Sciatic nerve (tissue), 2 donors: ENCODE measurements at regions not wholly inside any gene's neighbourhood (a gene's known extent, or its start where the extent isn't known, plus 50 kb on each side); places are given as distances from the start of the nearest gene placed in this dataset.
"Not testable (repeated sequence)": the region's sequence is repeated elsewhere in the genome, so short reads cannot be mapped to it uniquely, and the experiment has no call there.

Experiments used
- ATAC-seq: fragments of 200-7000 bp; cut with Tn5 transposase; one replicate; pipeline ENCODE4 v1.9.1; 2020; ENCODE audit warnings: mild to moderate bottlenecking, moderate library complexity
- DNase-seq: peaks from one replicate; pipeline ENCODE4 v3.0.0-alpha.2; 2020; ENCODE audit warnings: low spot score
- intact Hi-C: fragments of 100-400 bp; cut with DNase I; formaldehyde crosslinking; loops from one replicate; pipeline ENCODE4 v1.14.2; 2022
- donor health status: DM: no; HTN: no; CAD: no.
- donor health status: DM: no; HTN: no; CAD: no.

GRCh38 chr2:91517846-91518245 is 2826.4 kb downstream of the RPIA start:
- intact Hi-C loops, ATAC-seq: not testable (repeated sequence)
- peak; percentile 32 for DNase-seq

GRCh38 chr2:91518361-91518981 is 2827.0 kb downstream of the RPIA start:
- ATAC-seq, intact Hi-C loops: not testable (repeated sequence)
- peak; percentile 47 for DNase-seq

DNA sequence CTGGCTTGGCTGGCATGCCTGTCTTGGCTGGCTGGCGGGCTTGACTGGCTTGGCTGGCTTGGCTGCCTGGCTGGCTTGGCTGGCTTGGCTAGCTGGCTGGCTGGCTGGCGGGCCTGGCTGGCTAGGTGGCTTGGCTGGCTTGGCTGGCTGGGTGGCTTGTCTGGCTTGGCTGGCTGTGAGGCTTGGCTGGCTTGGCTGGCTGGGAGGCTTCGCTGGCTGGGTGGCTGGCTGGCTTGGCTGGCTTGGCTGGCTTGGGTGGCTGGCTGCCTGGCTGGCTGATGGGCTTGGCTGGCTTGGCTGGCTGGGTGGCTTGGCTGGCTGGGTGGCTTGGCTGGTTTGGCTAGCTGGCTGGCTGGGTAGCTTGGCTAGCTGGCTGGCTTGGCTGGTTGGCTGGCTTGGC is 2827.9 kb downstream of the RPIA start:
- ATAC-seq, intact Hi-C loops: not testable (repeated sequence)
- DNase-seq, result peak; percentile 28

- peak; percentile 33 for DNase-seq
- ATAC-seq, intact Hi-C loops: not testable (repeated sequence)
Observed at GRCh38 chr2:91519914-91520313, 2828.4 kb downstream of the RPIA start.

DNA sequence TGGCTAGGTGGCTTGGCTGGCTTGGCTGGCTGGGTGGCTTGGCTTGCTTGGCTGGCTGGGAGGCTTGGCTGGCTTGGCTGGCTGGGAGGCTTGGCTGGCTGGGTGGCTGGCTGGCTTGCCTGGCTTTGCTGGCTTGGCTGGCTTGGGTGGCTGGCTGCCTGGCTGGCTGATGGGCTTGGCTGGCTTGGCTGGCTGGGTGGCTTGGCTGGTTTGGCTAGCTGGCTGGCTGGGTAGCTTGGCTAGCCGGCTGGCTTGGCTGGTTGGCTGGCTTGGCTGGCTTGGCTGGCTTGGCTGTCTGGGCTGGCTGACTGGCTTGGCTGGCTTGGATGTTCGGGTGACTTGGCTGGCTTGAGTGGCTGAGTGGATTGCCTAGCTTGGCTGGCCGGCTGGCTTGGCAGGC is 2829.1 kb downstream of the RPIA start:
- intact Hi-C loops, ATAC-seq: not testable (repeated sequence)
- DNase-seq, result peak; percentile 10

GRCh38 chr2:91520972-91521535 is 2829.6 kb downstream of the RPIA start:
- ATAC-seq, intact Hi-C loops: not testable (repeated sequence)
- peak; percentile 17 for DNase-seq

DNA sequence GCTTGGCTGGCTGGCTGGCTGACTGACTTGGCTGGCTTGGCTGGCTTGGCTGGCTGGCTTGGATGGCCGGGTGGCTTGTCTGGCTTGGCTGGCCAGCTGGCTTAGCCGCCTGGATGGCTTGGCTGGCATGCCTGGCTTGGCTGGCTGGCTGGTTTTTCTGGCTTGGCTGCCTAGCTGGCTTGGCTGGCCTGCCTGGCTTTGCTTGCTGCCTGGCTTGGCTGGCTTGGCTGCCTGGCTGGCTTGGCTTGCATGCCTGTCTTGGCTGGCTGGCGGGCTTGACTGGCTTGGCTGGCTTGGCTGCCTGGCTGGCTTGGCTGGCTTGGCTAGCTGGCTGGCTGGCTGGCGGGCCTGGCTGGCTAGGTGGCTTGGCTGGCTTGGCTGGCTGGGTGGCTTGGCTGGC is 2830.5 kb downstream of the RPIA start:
- intact Hi-C loops, result not testable (repeated sequence)
- DNase-seq, result peak; percentile 13

GRCh38 chr2:91522877-91523276 is 2831.4 kb downstream of the RPIA start:
- ATAC-seq, DNase-seq, intact Hi-C loops: not testable (repeated sequence)

More for the DNA sequence above, 2830.5 kb downstream of the RPIA start:
- not testable (repeated sequence) for ATAC-seq

- ATAC-seq, intact Hi-C loops: not testable (repeated sequence)
- peak; percentile 22 for DNase-seq
Observed at GRCh38 chr2:91523751-91524150, 2832.3 kb downstream of the RPIA start.

GRCh38 chr2:91525587-91525986 is 2834.1 kb downstream of the RPIA start:
- peak; percentile 19 for DNase-seq
- ATAC-seq, intact Hi-C loops: not testable (repeated sequence)

- intact Hi-C loops, ATAC-seq: not testable (repeated sequence)
- DNase-seq, result peak; percentile 38
Observed at GRCh38 chr2:91526083-91526482, 2834.6 kb downstream of the RPIA start.

GRCh38 chr2:91527056-91527455 is 2835.6 kb downstream of the RPIA start:
- DNase-seq, result peak; percentile 52
- intact Hi-C loops, ATAC-seq: not testable (repeated sequence)

GRCh38 chr2:91527491-91528031 is 2836.1 kb downstream of the RPIA start:
- ATAC-seq, intact Hi-C loops: not testable (repeated sequence)

DNA sequence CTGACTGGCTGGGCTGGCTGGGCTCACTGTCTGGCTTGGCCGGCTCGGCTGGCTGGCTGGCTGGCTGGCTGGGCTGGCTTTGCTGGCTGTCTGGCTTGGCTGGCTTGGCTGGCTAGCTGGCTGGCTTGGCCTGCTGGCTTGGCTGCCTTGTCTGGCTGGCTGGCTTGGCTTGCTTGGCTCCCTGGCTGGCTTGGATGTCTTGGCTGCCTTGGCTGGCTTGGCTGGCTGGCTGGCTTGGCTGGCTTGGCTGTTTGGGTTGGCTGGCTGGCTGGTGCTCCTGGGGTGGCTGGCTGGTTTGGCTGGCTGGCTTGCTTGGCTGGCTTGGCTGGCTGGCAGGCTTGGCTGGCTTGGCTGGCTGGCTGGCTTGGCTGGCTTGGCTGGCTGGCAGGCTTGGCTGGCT is 2836.9 kb downstream of the RPIA start:
- intact Hi-C loops, ATAC-seq: not testable (repeated sequence)
- DNase-seq, result peak; percentile 51

More at GRCh38 chr2:91527491-91528031, 2836.1 kb downstream of the RPIA start:
- peak; percentile 62 for DNase-seq

GRCh38 chr2:91536109-91536508 is 2844.6 kb downstream of the RPIA start:
- DNase-seq, ATAC-seq, intact Hi-C loops: not testable (repeated sequence)

DNA sequence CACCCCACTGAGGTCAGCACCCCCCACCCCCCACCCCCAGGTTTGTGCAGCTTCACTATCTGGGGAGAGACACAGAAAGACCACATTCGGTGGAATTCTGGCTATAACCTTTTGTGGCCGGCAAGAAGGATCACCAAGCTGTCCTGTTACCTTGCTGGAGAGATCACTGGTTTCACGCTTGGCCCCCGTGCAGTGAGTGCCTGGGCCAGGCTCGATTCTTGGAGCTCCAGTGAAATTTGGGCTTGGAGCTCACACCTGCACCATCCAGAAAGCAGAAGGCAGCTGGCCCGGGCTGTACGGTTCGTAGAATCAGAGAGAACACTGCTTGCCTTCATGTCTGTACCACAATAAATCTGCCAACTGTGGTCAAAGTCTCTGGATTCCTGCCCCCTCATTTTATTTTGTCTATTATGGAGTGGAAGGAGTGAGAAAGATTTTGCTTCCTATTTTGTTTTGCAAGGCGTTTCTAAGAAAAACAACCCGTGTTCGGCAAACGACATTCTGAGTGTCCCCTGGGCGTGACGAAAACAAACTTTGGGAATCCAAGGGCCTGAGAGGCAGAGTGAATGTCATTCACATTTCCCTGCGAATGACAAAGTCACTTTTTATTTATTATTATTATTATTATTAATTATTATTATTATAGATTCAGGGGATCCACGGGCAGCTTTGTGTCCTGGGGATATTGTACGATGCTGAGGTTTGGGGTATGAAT is 2845.2 kb downstream of the RPIA start:
- ATAC-seq, DNase-seq, intact Hi-C loops: not testable (repeated sequence)

DNA sequence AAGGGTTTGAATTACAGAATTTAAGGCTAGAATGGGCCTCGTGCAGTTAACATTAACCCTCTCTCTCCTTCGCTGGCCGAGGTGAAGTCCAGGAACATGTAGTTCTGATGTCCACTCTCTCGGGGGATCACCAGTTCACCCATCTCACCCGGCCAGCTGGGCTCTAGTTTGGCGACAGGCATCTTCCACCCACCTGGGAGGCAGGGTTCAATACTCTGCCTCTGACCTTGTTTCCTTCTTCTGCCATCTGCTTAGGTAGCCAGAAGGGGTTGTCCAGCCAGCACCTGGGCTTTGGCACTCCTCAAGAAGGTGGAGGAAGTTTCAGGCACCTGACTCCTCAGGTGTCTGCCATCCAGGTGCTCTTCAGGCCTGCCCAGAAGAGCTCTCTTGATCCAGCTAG is 2857.8 kb downstream of the RPIA start:
- not testable (repeated sequence) for ATAC-seq, DNase-seq

DNA sequence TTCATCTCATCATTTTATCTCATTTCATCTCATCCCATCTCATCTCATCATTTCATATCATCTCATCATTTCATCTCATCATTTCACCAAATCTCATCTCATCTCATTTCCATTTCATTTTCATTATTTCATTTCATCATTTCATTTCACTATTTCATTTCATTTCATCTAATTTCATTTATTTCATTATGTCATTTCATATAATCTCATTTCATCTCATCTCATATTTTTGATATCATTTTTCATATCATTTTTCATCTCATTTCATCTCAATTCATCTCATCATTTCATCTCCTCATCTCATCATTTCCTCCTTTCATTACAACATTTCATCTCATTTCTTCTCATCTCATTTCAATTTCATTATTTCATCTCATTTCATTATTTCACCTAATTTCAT is 2866.8 kb downstream of the RPIA start:
- ATAC-seq, intact Hi-C loops, DNase-seq: not testable (repeated sequence)

More for the DNA sequence above, 2857.8 kb downstream of the RPIA start:
- intact Hi-C loops, result not testable (repeated sequence)

- DNase-seq, ATAC-seq: not testable (repeated sequence)
Observed at GRCh38 chr2:91559269-91559668, 2867.8 kb downstream of the RPIA start.

More at GRCh38 chr2:91559269-91559668, 2867.8 kb downstream of the RPIA start:
- intact Hi-C loops, result not testable (repeated sequence)
